Panc1 (cell line): ENCODE measurements at regions not wholly inside any gene's neighbourhood (a gene's known extent, or its start where the extent isn't known, plus 50 kb on each side); places are given as distances from the start of the nearest gene placed in this dataset.

Experiments used
- ATAC-seq: fragments of 200-7000 bp; cut with Tn5 transposase; 2 replicates; pipeline ENCODE4 v1.9.1; 2020; ENCODE audit warnings: mild to moderate bottlenecking, moderate library complexity
- BruUV-seq: library from RNA; stranded (reverse); fragments of 400-500 nt; replicated peaks from 2 replicates; lab custom pipeline; 2021; lab: Mats Ljungman, UMichigan
- CTCF ChIA-PET: fragments of 300-600 bp; sonication (Branson Sonifier 250); formaldehyde crosslinking; loops from one replicate; lab custom pipeline; 2022; ENCODE audit warnings: antibody characterized with exemption; lab: Charles Lee
- POLR2A ChIA-PET: fragments of 300-600 bp; sonication (Branson Sonifier 250); formaldehyde crosslinking; loops from one replicate; lab custom pipeline; 2022; ENCODE audit warnings: antibody characterized with exemption; lab: Charles Lee
- DNase-seq: peaks from one replicate; pipeline ENCODE4 v3.0.0-alpha.2; 2010; ENCODE audit warnings: low read depth, low spot score
- H3K27ac ChIP-seq: 2 replicates; pipeline ENCODE4 v1.5.1; 2011; ENCODE audit warnings: mild to moderate bottlenecking, low read length, inconsistent platforms
- H3K27me3 ChIP-seq: fragments of 200-500 bp; sonication (Bioruptor generic); 2 replicates; pipeline ENCODE4 v1.6.0; 2014; ENCODE audit warnings: low read length, inconsistent platforms; ENCODE audit not compliant: control insufficient read depth, insufficient read depth
- H3K36me3 ChIP-seq: fragments of 200-500 bp; sonication (Bioruptor generic); 2 replicates; pipeline ENCODE4 v1.5.1; 2014; ENCODE audit warnings: inconsistent platforms, mild to moderate bottlenecking, low read length, moderate library complexity; ENCODE audit not compliant: control insufficient read depth, insufficient read depth
- H3K4me1 ChIP-seq: 2 replicates; pipeline ENCODE4 v1.5.1; 2011; ENCODE audit warnings: inconsistent platforms, mild to moderate bottlenecking, low read length, moderate library complexity; ENCODE audit not compliant: control insufficient read depth, insufficient read depth
- H3K4me3 ChIP-seq, 2 experiments: 2 replicates each; pipeline ENCODE4 v1.5.1; 2011 to 2012; ENCODE audit warnings: low read depth in 2 of 2, low read length in 2 of 2, mild to moderate bottlenecking in 2 of 2, inconsistent platforms in 1 of 2, moderate library complexity in 1 of 2
- H3K9me3 ChIP-seq: fragments of 200-500 bp; sonication (Bioruptor generic); 2 replicates; pipeline ENCODE4 v1.5.1; 2014; ENCODE audit warnings: low read depth, mild to moderate bottlenecking, inconsistent platforms, low read length, moderate library complexity; ENCODE audit not compliant: control insufficient read depth, insufficient read depth
- POLR2AphosphoS5 ChIP-seq: IDR thresholded peaks from 2 replicates; pipeline ENCODE4 v1.6.1; 2012; ENCODE audit warnings: mild to moderate bottlenecking, low read depth, low read length, moderate library complexity
- SIN3A ChIP-seq: IDR thresholded peaks from 2 replicates; pipeline ENCODE4 v1.6.1; 2012; ENCODE audit warnings: low read depth, mild to moderate bottlenecking, low read length, moderate library complexity, borderline replicate concordance; ENCODE audit not compliant: insufficient read depth
- TCF7L2 ChIP-seq: IDR thresholded peaks from 2 replicates; pipeline ENCODE4 v1.6.1; 2011; ENCODE audit warnings: mild to moderate bottlenecking, low read depth, low read length, inconsistent platforms
- in situ Hi-C: cut with HindIII; loops from 2 replicates; pipeline ENCODE4 v1.10.0; 2016; ENCODE audit warnings: low sequenced_read_pairs, low pct_unique_long_range_greater_than_20kb
- intact Hi-C: fragments of 100-400 bp; cut with micrococcal nuclease; formaldehyde crosslinking; loops from one replicate; pipeline ENCODE4 v1.10.0; 2022; ENCODE audit not compliant: unreplicated experiment
- TF ChIP-seq, protein P1 (sequence below): fragments of 450-650 bp; IDR thresholded peaks from 2 replicates; pipeline ENCODE4 v1.5.1; 2017; ENCODE audit warnings: mild to moderate bottlenecking
- TF ChIP-seq, protein P2 (sequence below), 2 experiments: IDR thresholded peaks; 2 replicates each; pipeline ENCODE4 v1.6.1; 2011 to 2012; ENCODE audit warnings: low read depth in 2 of 2, control low read depth in 1 of 2, low read length in 1 of 2, mild to moderate bottlenecking in 1 of 2, moderate library complexity in 1 of 2; ENCODE audit not compliant: insufficient read depth in 1 of 2

- TF ChIP-seq, protein P1, sequence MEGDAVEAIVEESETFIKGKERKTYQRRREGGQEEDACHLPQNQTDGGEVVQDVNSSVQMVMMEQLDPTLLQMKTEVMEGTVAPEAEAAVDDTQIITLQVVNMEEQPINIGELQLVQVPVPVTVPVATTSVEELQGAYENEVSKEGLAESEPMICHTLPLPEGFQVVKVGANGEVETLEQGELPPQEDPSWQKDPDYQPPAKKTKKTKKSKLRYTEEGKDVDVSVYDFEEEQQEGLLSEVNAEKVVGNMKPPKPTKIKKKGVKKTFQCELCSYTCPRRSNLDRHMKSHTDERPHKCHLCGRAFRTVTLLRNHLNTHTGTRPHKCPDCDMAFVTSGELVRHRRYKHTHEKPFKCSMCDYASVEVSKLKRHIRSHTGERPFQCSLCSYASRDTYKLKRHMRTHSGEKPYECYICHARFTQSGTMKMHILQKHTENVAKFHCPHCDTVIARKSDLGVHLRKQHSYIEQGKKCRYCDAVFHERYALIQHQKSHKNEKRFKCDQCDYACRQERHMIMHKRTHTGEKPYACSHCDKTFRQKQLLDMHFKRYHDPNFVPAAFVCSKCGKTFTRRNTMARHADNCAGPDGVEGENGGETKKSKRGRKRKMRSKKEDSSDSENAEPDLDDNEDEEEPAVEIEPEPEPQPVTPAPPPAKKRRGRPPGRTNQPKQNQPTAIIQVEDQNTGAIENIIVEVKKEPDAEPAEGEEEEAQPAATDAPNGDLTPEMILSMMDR = no peak
- TF ChIP-seq TCF7L2 = no peak
- TF ChIP-seq POLR2AphosphoS5 = no peak
- TF ChIP-seq, protein P2, sequence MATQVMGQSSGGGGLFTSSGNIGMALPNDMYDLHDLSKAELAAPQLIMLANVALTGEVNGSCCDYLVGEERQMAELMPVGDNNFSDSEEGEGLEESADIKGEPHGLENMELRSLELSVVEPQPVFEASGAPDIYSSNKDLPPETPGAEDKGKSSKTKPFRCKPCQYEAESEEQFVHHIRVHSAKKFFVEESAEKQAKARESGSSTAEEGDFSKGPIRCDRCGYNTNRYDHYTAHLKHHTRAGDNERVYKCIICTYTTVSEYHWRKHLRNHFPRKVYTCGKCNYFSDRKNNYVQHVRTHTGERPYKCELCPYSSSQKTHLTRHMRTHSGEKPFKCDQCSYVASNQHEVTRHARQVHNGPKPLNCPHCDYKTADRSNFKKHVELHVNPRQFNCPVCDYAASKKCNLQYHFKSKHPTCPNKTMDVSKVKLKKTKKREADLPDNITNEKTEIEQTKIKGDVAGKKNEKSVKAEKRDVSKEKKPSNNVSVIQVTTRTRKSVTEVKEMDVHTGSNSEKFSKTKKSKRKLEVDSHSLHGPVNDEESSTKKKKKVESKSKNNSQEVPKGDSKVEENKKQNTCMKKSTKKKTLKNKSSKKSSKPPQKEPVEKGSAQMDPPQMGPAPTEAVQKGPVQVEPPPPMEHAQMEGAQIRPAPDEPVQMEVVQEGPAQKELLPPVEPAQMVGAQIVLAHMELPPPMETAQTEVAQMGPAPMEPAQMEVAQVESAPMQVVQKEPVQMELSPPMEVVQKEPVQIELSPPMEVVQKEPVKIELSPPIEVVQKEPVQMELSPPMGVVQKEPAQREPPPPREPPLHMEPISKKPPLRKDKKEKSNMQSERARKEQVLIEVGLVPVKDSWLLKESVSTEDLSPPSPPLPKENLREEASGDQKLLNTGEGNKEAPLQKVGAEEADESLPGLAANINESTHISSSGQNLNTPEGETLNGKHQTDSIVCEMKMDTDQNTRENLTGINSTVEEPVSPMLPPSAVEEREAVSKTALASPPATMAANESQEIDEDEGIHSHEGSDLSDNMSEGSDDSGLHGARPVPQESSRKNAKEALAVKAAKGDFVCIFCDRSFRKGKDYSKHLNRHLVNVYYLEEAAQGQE (IDR thresholded peaks at IDR 0.05; ENCODE audit: insufficient read depth in 1 of 2, low read depth in 2 of 2, low read length in 1 of 2) = no peak
- no peak for TF ChIP-seq SIN3A
- BruUV-seq = no TSS peak
- intact Hi-C loops = no loop called here
These were observed 117.8 kb upstream of the DKK2 start for GRCh38 chr4:107153956-107154355.

GRCh38 chr4:107153228-107153627, 117.1 kb upstream of the DKK2 start:
- Histone ChIP-seq H3K36me3 (no peaks in the 10 kb centered on the region), H3K27me3 (no peaks in the 10 kb centered on the region), H3K27ac (no peak overlapping the region), H3K4me1 (no peaks in the 10 kb centered on the region), H3K4me3 (no peak overlapping the region), H3K9me3 (no peaks in the 10 kb centered on the region)
- ATAC-seq (no peak), DNase-seq (no peak)
- no TSS peak for BruUV-seq
- intact Hi-C loops (no loop called here), in situ Hi-C loops (no loop called here)
- TF ChIP-seq, protein P2 (IDR thresholded peaks at IDR 0.05; ENCODE audit: insufficient read depth in 1 of 2, low read depth in 2 of 2, low read length in 1 of 2) = no peak
- ChIA-PET CTCF (no interaction called here), POLR2A (no interaction called here)

More at GRCh38 chr4:107153956-107154355, 117.8 kb upstream of the DKK2 start:
- POLR2A ChIA-PET = no interaction called here
- DNase-seq (no peak), ATAC-seq (no peak)
- Histone ChIP-seq H3K27ac (no peak overlapping the region), H3K4me3 (no peak overlapping the region), H3K36me3 (no peaks in the 10 kb centered on the region), H3K27me3 (no peaks in the 10 kb centered on the region), H3K4me1 (no peaks in the 10 kb centered on the region), H3K9me3 (no peaks in the 10 kb centered on the region)
- CTCF ChIA-PET = no interaction called here
- in situ Hi-C loops = no loop called here
